KBM-7 (cell line): ENCODE measurements at regions not wholly inside any gene's neighbourhood (a gene's known extent, or its start where the extent isn't known, plus 50 kb on each side); places are given as distances from the start of the nearest gene placed in this dataset.

Experiments
- DNase-seq: peaks from one replicate; pipeline ENCODE4 v3.0.0-alpha.2; 2015
- in situ Hi-C: fragments of 300-500 bp; cut with MboI; formaldehyde crosslinking; loops from 2 replicates; pipeline ENCODE4 v1.14.3; 2020; ENCODE audit warnings: low sequenced_read_pairs, low pct_unique_long_range_greater_than_20kb, mixed read lengths

DNA sequence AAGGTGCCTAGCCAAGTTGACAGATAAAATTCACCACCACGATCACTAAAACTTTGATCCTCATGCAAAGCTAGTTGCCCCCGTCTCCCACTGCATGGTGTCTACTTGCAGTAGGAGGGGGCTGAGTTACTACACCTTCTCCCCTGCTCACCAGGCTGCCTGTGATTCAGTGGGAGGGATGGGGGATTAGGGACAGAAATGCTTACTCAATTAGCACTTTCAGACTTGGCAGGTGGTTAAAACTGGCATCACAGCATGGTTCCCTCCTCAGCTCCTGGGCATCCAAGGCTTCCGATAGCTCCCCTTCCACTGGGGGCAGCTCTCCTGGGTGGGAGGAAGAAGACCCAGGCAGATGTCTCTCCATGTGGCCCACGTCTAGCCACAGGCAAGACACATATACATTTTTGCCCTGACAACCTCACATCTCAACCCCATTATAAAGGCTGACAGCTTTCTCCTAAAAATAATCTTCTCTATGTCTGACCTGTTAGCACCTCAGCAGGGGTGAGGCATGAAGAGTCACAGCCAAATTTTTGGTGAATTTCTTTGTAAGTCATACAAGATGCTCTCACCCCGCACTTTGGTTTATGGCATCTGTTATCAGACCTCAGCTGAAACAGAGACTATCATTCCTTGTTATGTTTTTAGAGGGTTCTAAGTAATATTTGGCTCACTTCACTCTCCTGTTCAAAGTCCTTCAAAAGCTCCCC lies 369.0 kb downstream of the SV2B start:
- DNase-seq: no peak
- in situ Hi-C loops: no loop called here

DNA sequence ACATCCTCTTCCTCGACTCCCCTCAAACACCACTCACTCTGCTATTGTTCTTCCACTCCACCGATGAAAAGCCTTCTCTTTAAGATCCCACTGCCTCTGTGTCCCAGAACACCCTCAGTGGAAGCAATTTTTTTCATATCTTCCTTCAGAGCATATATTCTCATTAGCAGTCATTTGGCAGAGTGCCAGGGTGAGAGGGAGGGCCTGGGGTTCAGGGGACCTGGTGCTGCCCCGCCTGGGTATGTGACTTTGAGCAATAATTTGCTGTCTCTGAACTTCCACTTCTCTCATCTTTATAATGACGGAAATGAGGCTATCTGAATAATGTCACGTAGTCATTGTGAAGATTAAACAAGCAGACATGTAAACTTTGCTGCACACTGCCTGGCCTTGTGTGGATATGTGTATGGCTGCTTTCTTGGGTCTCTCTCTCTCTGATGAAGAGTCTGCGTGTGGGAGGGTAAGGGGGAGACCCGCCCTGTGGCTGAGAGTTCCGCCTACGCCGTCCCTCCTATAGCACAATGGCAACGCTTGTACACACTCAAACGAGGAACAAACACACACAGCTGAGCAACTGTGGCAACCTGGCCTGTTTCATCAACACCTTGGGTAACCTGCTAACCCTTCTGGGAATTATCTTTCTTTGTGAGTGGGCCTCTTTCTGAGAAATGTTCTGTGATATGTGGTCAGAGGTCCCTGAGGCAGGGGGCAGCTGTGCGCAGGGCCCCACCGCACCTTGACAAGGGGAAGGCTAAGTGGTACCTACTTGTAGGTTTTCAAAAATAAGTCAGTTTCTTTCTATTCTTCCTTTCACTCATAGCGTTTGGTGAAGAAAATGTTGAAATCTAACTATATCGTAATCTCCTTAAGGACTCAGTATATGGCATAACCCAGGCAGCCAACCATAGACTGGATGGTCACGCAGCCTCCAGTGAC lies 369.8 kb downstream of the SV2B start:
- DNase-seq: no peak
- in situ Hi-C loops: no loop called here

DNA sequence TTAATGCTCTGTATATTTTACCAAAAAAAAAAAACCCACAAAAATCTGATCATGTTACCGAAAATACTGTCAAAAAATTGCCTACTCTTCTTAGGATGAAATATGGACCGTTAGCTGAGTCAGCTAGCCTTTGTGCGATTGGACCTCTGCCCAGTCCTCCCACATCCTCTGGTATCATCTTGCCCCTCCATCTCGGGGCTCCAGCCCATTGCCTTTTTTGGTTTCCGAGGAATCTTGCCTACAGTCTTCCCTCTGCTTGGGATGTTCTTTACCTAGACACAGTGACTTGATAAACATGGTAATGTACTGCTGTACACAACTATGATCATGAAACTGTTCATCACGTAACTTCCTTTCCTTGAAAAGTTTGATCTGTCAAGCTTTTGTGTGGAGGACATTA lies 371.4 kb downstream of the SV2B start:
- DNase-seq: no peak
- in situ Hi-C loops: no loop called here

DNA sequence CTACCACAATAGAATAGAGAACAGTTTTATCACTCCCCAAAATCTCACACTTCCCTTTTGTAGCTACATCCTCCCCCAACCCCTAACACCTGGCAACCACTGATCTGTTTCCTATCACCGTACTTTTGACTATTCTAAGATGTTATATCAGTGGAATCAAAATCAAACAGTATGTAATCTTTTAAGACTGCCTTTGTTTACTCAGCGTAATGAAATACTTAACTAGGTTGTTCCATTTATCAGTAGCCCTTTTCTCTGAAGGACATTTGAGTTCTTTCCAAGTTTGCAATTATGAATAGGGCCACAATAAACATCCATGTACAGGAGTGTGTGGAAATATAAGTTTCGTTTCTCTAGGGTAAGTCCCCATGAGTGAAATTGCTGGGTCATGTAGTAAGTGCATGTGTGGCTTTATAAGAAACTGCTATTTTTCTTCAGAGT lies 372.3 kb downstream of the SV2B start:
- in situ Hi-C loops: no loop called here
- DNase-seq: peak; percentile 6

DNA sequence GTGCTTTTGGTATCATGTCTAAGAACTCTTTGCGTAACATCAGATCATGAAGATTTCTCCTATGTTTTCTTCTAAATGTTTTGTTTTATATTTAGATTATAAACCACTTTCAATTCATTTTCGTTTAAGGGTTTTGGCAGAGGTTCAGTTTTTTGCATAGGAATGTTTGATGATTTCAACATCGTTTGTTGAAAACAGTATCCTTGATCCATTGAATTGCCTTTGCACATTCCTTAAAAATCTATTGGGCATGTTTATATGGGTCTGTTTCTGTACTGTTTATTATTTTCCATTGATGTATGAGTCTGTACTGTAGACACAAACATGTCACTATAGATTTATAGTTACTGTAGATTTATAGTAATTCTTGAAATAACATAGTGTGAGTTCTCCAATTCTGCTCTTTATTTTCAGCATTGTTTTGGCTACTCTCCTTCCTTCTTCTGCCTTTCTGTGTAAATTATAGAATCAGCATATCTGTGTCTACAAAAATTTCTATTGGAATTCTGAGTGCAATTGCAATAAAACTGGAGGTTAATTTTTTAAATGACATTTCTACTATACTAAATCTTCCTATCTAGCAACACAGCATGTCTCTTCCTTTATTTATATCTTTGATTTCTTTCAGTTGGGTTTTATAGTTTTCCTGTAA lies 374.0 kb downstream of the SV2B start:
- in situ Hi-C loops: no loop called here

DNA sequence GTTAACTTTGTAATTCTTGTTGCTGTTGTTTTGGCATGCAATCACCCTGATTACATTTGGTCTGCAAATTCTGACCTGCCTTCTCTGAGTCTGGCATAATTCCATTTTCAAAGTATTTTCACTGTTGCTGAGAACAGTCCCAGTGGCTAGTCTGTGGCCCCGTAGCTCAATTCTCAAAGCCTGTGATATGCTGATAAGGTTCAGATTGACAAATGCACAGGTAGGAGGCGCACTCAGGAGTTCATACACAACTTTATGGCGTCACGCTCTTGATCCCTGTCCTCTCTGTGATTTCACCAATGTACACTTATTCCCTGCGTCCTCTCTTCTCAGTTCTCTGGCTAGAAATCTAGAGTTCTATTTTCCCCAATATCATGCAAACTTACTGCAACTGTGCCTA lies 376.6 kb upstream of the SLCO3A1 start:
- no peak for DNase-seq
- in situ Hi-C loops: no loop called here

More for the DNA sequence above, 374.0 kb downstream of the SV2B start:
- no peak for DNase-seq

DNA sequence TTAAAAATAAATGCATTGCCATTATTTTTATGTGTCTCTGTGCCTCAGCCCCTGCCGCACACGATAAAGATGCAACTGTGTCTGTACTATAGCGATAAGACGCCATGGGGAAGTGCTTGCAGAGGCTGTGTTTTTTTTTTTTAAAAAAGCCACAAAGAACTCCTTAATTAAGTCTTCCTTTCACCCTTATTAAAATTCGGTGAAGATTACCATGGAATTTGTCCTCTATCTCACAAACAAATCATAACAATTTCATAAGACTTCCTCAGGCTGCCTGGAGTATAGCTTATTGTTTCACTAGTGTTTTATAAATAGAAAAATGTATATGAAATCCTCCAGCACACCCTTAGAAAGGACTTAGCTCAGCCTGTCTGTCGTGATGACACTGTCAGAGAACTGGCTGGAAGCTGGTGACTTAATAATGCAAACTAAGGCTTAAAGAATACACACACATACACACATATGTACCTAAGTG lies 374.8 kb upstream of the SLCO3A1 start:
- DNase-seq: peak; percentile 68
- in situ Hi-C loops: no loop called here

DNA sequence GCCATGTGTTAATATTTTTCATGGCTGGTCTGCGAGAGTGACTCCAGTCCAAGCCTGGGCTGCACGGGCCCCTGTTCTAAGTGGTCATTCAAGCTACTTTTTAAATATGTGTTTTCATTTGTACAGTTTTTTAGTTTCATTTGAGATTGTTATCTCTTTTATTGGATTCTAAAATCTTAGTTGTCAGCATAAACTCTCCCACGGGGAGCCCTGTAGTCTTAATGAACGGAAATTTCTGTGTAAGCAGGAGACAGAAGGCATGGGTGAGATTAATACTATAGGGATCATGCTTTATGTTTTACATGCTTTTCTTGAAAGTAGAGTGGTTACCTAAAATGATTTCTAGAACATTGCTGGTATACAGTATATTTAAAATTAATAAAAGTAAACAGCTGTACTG lies 373.1 kb upstream of the SLCO3A1 start:
- in situ Hi-C loops: no loop called here
- DNase-seq: no peak

DNA sequence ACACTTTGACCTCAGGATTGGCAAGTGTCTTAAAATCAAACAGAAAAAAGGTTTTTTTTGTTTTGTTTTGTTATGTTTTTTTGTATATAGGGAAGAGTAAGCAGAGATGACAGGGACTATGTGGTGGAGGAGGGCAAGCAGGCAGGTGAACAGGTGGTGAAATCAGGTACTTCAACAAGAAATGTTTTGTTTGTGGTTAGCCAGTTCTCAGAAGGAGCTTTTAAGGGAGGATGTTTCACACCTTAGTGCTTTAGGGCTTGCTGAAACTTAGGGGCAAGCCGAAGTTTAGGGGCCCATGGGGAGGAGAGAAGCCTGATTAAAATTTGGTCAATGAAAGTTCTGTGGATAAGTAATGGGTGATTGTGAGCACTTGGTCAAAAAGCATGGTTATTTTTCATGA lies 370.7 kb upstream of the SLCO3A1 start:
- in situ Hi-C loops: no loop called here
- no peak for DNase-seq

DNA sequence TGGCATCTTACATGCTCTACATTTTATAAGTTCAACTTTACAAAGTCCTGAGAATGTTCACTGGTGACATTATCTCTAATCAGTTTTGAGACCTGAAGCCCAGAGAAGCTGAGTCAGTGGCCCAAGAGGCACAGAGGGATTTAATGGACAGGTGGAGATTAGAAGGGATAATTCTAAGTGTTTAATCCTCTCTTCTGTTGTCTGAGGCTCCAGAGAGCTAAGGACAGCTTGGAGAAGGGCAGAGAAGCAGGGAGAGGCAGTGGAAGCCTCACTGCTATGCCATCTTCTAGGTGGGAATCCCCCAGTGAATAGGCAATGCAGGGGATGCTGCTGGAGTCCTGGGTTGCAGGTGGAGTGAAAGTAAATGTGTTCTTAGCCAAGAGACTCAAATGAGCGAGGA lies 369.4 kb upstream of the SLCO3A1 start:
- DNase-seq: no peak
- in situ Hi-C loops: no loop called here

DNA sequence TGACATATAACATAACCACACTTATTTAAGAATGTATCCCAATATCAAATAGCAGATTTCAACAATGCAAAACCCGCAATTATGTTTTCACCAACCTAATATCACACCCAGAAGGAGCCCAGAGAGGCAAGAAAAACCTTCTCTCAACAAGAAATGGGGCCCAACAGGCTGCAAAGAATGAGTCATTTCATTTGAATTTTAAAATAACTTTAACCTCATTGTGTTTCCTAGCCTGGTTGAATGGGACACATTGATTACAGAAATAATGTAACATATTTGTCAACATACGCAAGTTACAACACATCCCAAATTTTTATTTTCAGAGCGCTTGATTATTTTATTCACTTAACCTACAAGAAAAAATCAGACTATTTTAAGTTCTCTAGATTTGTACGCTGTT lies 365.1 kb upstream of the SLCO3A1 start:
- DNase-seq: no peak
- in situ Hi-C loops: no loop called here

DNA sequence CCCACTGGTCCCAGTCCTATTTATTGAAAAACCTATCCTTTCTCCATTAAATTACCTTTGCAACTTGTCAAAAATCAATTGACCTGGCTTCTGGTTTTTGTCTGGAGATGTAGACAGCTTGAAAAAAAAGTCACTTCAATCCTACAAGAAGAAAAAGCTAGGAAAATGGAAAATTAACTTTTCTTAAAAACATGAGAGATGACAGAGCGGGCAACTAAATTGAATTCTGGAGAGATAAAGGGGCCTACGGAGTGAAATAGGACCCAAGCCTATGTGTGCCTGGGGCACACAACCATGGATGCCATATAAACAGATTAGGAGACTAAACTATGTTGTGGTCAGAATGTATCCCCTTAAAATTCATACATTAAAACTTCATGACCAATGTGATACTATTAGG lies 363.3 kb upstream of the SLCO3A1 start:
- in situ Hi-C loops: no loop called here
- no peak for DNase-seq

DNA sequence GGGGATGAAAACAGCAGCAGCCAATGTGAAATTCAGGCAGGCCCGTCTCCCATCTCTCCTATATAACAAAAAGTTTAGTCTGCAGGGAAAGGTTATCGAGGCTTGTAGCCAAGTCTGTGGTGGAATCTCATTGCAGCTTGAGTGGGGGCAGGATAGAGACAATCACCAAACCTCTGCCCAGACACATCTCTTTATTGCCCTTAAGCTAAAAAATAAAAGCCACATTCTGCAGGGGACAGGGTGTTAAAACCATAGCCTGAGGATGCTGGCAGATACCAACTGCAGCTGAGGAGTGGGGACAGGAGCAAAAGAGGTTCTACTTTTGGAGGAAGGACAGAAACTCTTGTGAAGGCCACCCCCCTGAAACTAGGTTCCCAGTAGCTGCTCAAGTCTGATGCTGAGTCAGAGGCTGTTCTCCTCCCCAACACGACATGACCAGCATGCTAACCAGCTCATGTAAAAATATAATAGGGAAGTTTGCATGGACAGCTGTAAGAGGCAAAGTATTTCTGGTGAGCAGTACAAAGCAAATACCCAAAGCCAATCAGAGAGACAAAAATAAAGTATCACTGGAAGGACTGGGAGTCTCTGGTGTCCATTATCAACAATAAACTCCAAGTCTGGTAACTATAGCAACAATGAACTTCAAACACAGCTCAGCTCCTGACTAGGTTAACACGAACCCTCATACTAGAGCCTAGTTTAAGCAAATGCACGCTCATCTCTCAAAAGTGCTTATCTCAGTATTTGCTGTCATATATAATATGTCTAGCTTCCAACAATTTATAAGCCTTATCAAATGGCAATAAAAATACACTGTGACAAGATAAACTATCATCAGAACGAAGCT lies 362.2 kb upstream of the SLCO3A1 start:
- DNase-seq: no peak
- in situ Hi-C loops: no loop called here

DNA sequence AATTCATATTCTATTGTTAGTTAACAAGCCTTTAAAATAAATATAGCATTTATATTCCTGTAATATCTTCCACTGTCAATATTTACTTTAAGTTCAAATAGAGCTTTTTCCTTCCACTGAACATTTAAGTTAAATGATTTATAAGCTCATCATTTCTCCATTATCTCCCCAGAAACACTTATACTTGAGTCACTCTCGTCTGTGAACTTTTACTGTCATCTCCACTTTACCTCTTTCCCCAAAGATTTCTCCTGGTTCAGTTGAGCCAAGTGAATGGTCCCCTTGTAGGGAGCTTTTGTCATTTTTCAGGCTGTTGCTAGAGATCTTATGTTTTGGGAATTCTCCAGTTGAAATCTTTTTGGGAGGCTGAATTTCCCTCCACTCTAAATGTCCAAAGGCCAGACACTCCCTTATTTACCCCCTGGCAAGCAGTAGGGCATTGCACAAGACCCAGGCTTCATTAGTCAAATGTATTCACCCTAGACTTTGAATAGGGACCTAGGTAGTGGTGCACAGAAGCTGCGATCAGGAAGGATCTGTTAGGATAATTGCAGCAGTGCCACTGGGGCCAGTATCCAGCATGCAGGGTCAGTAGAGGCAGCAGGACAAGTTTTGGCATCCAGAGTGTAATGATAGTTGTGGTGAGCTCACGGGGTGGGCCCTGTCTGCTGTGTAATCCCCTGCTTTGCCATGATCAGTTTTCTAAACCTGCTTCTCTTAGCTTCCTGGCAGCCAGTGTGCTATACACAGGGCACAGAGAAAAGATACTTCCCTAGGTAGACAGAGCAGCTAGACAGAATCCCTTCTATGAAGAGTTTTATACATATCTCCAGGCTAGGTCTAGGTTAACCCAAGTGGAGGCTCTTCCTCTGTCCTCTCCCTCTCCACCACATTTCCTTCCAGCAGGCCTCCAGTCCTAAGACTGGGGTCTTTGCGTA lies 356.5 kb upstream of the SLCO3A1 start:
- in situ Hi-C loops: no loop called here
- DNase-seq: no peak

DNA sequence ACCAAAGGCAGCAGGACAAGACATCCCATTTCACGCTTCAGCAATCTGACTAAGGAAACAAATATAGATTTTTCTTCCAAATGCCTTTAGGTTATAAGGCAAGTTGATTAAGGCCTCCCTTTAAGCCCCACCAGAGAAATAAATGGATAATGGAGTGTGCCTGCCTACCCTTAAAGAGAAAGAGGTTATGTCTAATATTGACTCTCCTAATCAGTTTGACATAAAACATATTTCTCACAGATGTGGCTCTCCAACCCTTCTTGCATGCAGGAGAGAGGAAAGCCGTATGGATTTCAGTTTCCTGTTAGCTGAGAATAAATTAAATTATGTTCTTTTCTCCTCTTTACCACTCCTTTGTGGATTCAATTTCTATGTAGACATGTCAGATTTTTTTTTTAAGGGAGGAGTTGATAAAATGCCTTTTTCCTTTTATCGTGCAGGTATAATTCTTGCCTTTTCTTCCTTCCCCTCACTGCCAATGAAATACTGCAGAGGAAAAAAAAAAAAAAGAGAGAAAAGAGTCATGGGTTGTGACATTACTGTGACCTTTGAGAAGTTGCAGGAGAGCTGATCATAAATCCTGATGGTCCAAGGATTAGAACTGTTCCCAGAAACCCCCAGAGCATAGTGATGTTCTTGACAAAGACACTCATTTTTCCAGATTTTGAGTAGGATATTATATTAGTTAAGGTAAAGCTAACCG lies 355.3 kb upstream of the SLCO3A1 start:
- in situ Hi-C loops: no loop called here
- DNase-seq: no peak

DNA sequence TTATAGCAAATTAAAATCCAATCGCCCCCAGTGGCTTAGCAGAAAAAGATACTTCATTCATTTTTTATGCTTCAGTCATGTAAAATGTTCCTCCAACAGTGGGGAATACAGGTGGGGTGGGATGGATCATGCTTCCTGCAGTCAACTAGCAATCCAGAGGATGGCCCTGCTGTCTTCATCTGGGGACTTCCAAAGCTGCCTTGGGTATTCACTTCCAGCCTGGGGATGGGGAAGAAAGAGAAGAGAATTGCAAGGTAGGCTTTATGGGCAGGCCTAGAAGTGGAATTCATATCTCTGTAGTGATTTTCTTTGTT lies 354.8 kb upstream of the SLCO3A1 start:
- DNase-seq: no peak
- in situ Hi-C loops: no loop called here

DNA sequence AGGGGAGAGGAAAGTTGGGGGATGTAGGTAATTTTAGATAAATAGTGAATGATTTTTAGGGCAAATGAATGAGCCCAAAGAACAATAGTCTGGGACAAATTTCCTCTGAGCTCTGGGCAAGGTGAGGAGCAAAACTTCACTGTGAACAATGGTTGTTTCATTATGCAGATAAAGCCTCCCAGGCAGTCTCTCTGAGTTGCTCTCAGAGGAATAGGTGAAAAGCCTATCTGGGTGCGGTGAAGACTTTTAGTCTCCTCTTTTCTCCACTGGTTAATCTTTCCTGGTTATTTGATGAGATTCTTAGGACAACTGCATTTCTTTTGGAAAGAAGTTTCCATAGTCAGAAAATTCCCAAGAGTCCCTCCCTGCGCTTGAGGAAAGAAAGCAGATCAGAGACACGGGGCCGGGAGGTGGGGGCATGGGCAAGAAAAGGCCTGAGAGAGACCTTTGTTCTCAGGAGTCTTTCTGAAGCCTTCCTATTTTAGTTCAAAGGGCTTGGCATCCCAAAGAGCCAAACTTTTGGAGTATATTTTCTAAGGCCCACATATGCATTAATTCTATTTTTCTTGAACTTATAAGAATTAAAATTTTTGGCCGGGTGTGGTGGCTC lies 353.6 kb upstream of the SLCO3A1 start:
- in situ Hi-C loops: no loop called here
- no peak for DNase-seq
